GM23248 (cell line): ENCODE measurements at regions not wholly inside any gene's neighbourhood (a gene's known extent, or its start where the extent isn't known, plus 50 kb on each side); places are given as distances from the start of the nearest gene placed in this dataset.

Experiments used
- EZH2 ChIP-seq: fragments of 200-600 bp; sonication (generic); IDR thresholded peaks from 2 replicates; pipeline ENCODE4 v1.6.1; 2018; ENCODE audit warnings: antibody characterized with exemption, mild to moderate bottlenecking; ENCODE audit not compliant: insufficient read depth, poor library complexity, severe bottlenecking
- EZH2phosphoT487 ChIP-seq: fragments of 200-600 bp; sonication (generic); IDR thresholded peaks from 2 replicates; pipeline ENCODE4 v1.6.1; 2018; ENCODE audit warnings: antibody characterized with exemption, moderate library complexity, mild to moderate bottlenecking, low read depth; ENCODE audit not compliant: insufficient read depth

DNA sequence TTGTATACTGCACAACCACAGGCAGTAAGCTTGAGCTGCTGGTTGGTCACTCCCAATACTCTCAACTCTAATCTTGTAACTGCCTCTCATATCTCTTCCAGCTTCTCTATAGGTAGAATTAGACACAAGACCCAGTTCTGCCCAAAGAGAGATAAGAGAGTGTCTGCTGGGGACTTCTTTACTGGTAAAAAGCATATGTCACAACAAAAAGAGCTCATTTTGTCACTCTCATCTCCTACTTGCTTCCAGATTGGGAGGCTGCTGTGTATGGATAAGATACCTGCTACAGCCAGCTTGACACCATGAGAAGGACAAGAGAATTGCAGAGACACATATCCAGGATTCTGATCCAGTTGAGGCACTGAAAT lies 165.2 kb downstream of the PTH2R start:
- TF ChIP-seq EZH2 = no peak
- TF ChIP-seq EZH2phosphoT487 = no peak
